ENCODE measurements at regions not wholly inside any gene's neighbourhood (a gene's known extent, or its start where the extent isn't known, plus 50 kb on each side); places are given as distances from the start of the nearest gene placed in this dataset.

DNA sequence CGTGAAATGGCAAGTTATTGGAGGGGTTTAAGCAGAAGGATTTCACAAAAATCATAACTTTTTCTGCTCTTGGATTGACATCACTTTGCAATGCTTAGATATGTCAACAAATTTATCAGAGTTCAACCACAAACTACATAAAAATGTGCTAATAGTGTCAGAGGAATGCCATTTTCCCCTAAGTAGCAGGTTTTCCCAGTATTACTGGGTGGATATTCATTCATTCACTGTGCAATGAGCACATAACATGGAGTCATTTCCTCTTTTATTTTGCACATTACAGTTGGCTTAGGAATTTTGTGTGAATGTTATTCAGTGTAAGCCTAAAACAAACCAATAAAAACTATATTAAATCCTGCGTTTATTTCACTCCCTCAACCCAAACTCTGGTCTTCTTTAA lies 537.3 kb upstream of the MCTP2 start:
- ChIA-PET SMC1A (ENCODE audit: uncharacterized antibody, unreplicated experiment) (no interaction called here), POLR2A (no interaction called here), RAD21 (ENCODE audit: unreplicated experiment) (no interaction called here), CTCF (no interaction called here)
- Histone ChIP-seq H3K36me3 (ENCODE audit: control insufficient read depth in 2 of 2, insufficient read depth in 2 of 2, low read length in 1 of 2) (no peaks in the 10 kb centered on the region), H3K9ac (ENCODE audit: control insufficient read depth, insufficient read depth, low read length) (no peak overlapping the region), H3K79me2 (ENCODE audit: control insufficient read depth, insufficient read depth, low read length) (no peaks in the 10 kb centered on the region), H2AFZ (ENCODE audit: control insufficient read depth, low read depth, low read length) (no peak overlapping the region), H3K9me3 (replicated peaks; ENCODE audit: control insufficient read depth, insufficient read depth, low read length) (no peaks in the 10 kb centered on the region), H3K4me1 (ENCODE audit: control insufficient read depth, insufficient read depth, low read length) (no peaks in the 10 kb centered on the region), H3K4me3 (no peak overlapping the region), H3K27ac (ENCODE audit: control insufficient read depth, insufficient read depth) (no peak overlapping the region), H3K4me2 (ENCODE audit: control insufficient read depth, insufficient read depth) (no peak overlapping the region), H3K27me3 (replicated peaks in 1 of 2; ENCODE audit: control insufficient read depth in 2 of 2, insufficient read depth in 2 of 2, low read length in 1 of 2) (no peaks in the 10 kb centered on the region), H4K20me1 (ENCODE audit: control insufficient read depth, insufficient read depth) (no peaks in the 10 kb centered on the region)
- TF ChIP-seq ZNF207 (IDR thresholded peaks at IDR 0.05; ENCODE audit: borderline replicate concordance) = no peak
- TF ChIP-seq EZH2 (IDR thresholded peaks at IDR 0.05; ENCODE audit: borderline replicate concordance, control insufficient read depth, low read depth, low read length) = no peak
- TF ChIP-seq NFYA (IDR thresholded peaks at IDR 0.05; ENCODE audit: borderline replicate concordance, low read depth, low read length) = no peak
- no peak for TF ChIP-seq SMAD5 (IDR thresholded peaks at IDR 0.05; ENCODE audit: low read depth)
- TF ChIP-seq ASH2L (IDR thresholded peaks at IDR 0.05; ENCODE audit: borderline replicate concordance, low read depth) = no peak
- TF ChIP-seq FOS (IDR thresholded peaks at IDR 0.05; ENCODE audit: borderline replicate concordance, extremely low read depth, insufficient read length) = no peak
- no peak for TF ChIP-seq NFIC (IDR thresholded peaks at IDR 0.05; ENCODE audit: low read depth, low read length)
- no peak for TF ChIP-seq BACH1 (IDR thresholded peaks at IDR 0.05; ENCODE audit: borderline replicate concordance)
- TF ChIP-seq RUNX3 (IDR thresholded peaks at IDR 0.05; ENCODE audit: low read length) = no peak
- no peak for TF ChIP-seq CTCF (IDR thresholded peaks at IDR 0.05 in 2 of 3, conservative IDR thresholded peaks at IDR 0.05 in 1 of 3; ENCODE audit: control insufficient read depth in 2 of 3, extremely low read depth in 1 of 3, insufficient read depth in 1 of 3, low read depth in 3 of 3, low read length in 3 of 3)
- FAIRE-seq (no peak), DNase-seq (ENCODE audit: low read depth, low spot score) (no peak), ATAC-seq (no peak)
- WGBS (ENCODE audit: insufficient coverage, insufficient replicate concordance, low lambda C conversion rate, missing lambda C conversion rate) = 10% methylated on average over 2 of the region's 2 CpGs
- in situ Hi-C loops (cut with MboI) = no loop called here
- intact Hi-C loops (cut with micrococcal nuclease; ENCODE audit: unreplicated experiment) = no loop called here
- BruUV-seq (replicated peaks) = no TSS peak

All from GM12878 (cell line).